Upper lobe of right lung (tissue), 1 donor: ENCODE measurements at regions not wholly inside any gene's neighbourhood (a gene's known extent, or its start where the extent isn't known, plus 50 kb on each side); places are given as distances from the start of the nearest gene placed in this dataset.

Experiments
- ATAC-seq: fragments of 200-7000 bp; cut with Tn5 transposase; one replicate; pipeline ENCODE4 v1.9.1; 2020; ENCODE audit warnings: mild to moderate bottlenecking, moderate library complexity
- DNase-seq: peaks from one replicate; pipeline ENCODE4 v3.0.0-alpha.2; 2020
- H3K27ac ChIP-seq: fragments of 200-600 bp; one replicate; pipeline ENCODE4 v1.8.0; 2022
- H3K27me3 ChIP-seq: fragments of 200-600 bp; one replicate; pipeline ENCODE4 v1.8.0; 2022; ENCODE audit warnings: mild to moderate bottlenecking
- H3K36me3 ChIP-seq: fragments of 200-600 bp; one replicate; pipeline ENCODE4 v1.8.0; 2022
- H3K4me1 ChIP-seq: fragments of 200-600 bp; one replicate; pipeline ENCODE4 v1.8.0; 2022
- H3K4me3 ChIP-seq: fragments of 200-600 bp; one replicate; pipeline ENCODE4 v1.8.0; 2022; ENCODE audit warnings: mild to moderate bottlenecking
- H3K9me3 ChIP-seq: fragments of 200-600 bp; one replicate; pipeline ENCODE4 v1.8.0; 2022
- CTCF ChIP-seq: fragments of 200-600 bp; IDR thresholded peaks from one replicate; pipeline ENCODE4 v1.8.0; 2022; ENCODE audit warnings: antibody characterized with exemption
- intact Hi-C: fragments of 100-400 bp; cut with DNase I; formaldehyde crosslinking; loops from one replicate; pipeline ENCODE4 v1.11.0; 2022
- donor health status: DM: no; HTN: yes; CAD: no; lungs with severe emphysema.

- TF ChIP-seq CTCF = no peak
- H3K27me3 ChIP-seq = no peaks in the 10 kb centered on the region
- intact Hi-C loops = no loop called here
- no peaks in the 10 kb centered on the region for H3K36me3 ChIP-seq
- H3K4me3 ChIP-seq = no peak overlapping the region
- no peaks in the 10 kb centered on the region for H3K4me1 ChIP-seq
- no peaks in the 10 kb centered on the region for H3K9me3 ChIP-seq
- ATAC-seq = no peak
- DNase-seq = no peak
- H3K27ac ChIP-seq = no peak overlapping the region
Observed at GRCh38 chr5:33223563-33224284, 217.0 kb upstream of the TARS1 start.

GRCh38 chr5:33224285-33224961, 216.3 kb upstream of the TARS1 start:
- no peaks in the 10 kb centered on the region for H3K27me3 ChIP-seq
- no peaks in the 10 kb centered on the region for H3K36me3 ChIP-seq
- no peaks in the 10 kb centered on the region for H3K4me1 ChIP-seq
- H3K9me3 ChIP-seq = no peaks in the 10 kb centered on the region
- H3K27ac ChIP-seq = no peak overlapping the region
- no peak for DNase-seq
- intact Hi-C loops = no loop called here
- no peak for ATAC-seq
- TF ChIP-seq CTCF = no peak
- H3K4me3 ChIP-seq = no peak overlapping the region

GRCh38 chr5:33227247-33227646, 213.5 kb upstream of the TARS1 start:
- no peak for ATAC-seq
- H3K27ac ChIP-seq = no peak overlapping the region
- H3K4me1 ChIP-seq = no peaks in the 10 kb centered on the region
- intact Hi-C loops = no loop called here
- TF ChIP-seq CTCF = no peak
- H3K4me3 ChIP-seq = no peak overlapping the region
- H3K9me3 ChIP-seq = no peaks in the 10 kb centered on the region
- no peaks in the 10 kb centered on the region for H3K36me3 ChIP-seq
- no peak for DNase-seq
- no peaks in the 10 kb centered on the region for H3K27me3 ChIP-seq

- intact Hi-C loops = no loop called here
- no peak for DNase-seq
- ATAC-seq = no peak
- H3K36me3 ChIP-seq = no peaks in the 10 kb centered on the region
- no peaks in the 10 kb centered on the region for H3K27me3 ChIP-seq
- no peaks in the 10 kb centered on the region for H3K9me3 ChIP-seq
- no peak overlapping the region for H3K27ac ChIP-seq
- H3K4me1 ChIP-seq = no peaks in the 10 kb centered on the region
- no peak for TF ChIP-seq CTCF
- H3K4me3 ChIP-seq = no peak overlapping the region
Observed at GRCh38 chr5:33227746-33228145, 213.0 kb upstream of the TARS1 start.

GRCh38 chr5:33228149-33228548, 212.6 kb upstream of the TARS1 start:
- intact Hi-C loops = no loop called here
- H3K4me3 ChIP-seq = no peak overlapping the region
- H3K36me3 ChIP-seq = no peaks in the 10 kb centered on the region
- H3K9me3 ChIP-seq = no peaks in the 10 kb centered on the region
- H3K27me3 ChIP-seq = no peaks in the 10 kb centered on the region
- DNase-seq (no peak), ATAC-seq (no peak)
- no peak overlapping the region for H3K27ac ChIP-seq
- no peaks in the 10 kb centered on the region for H3K4me1 ChIP-seq
- TF ChIP-seq CTCF = no peak
